Mucosa of descending colon (tissue), 3 donors: ENCODE measurements at regions not wholly inside any gene's neighbourhood (a gene's known extent, or its start where the extent isn't known, plus 50 kb on each side); places are given as distances from the start of the nearest gene placed in this dataset.

ENCODE experiments used
- ATAC-seq: fragments of 200-7000 bp; cut with Tn5 transposase; one replicate; pipeline ENCODE4 v1.9.1; 2020; ENCODE audit warnings: mild to moderate bottlenecking, moderate library complexity
- DNase-seq, 3 donors: peaks; one replicate each; pipeline ENCODE4 v3.0.0-alpha.2; 2020
- H3K36me3 ChIP-seq: fragments of 200-600 bp; one replicate; pipeline ENCODE4 v1.8.0; 2021; ENCODE audit warnings: low read depth, mild to moderate bottlenecking
- H3K4me1 ChIP-seq: fragments of 200-600 bp; one replicate; pipeline ENCODE4 v1.8.0; 2021; ENCODE audit warnings: low read depth, mild to moderate bottlenecking
- H3K4me3 ChIP-seq: fragments of 200-600 bp; one replicate; pipeline ENCODE4 v1.8.0; 2021; ENCODE audit warnings: mild to moderate bottlenecking
- H3K9me3 ChIP-seq: fragments of 200-600 bp; one replicate; pipeline ENCODE4 v1.8.0; 2021; ENCODE audit warnings: mild to moderate bottlenecking
- CTCF ChIP-seq: fragments of 200-600 bp; IDR thresholded peaks from one replicate; pipeline ENCODE4 v1.8.0; 2022; ENCODE audit warnings: antibody characterized with exemption, mild to moderate bottlenecking
- intact Hi-C, 2 donors: fragments of 100-400 bp; cut with DNase I in 1 of 2; cut with micrococcal nuclease in 1 of 2; formaldehyde crosslinking; loops; one replicate each; pipeline versions ENCODE4 v1.11.0 to v1.11.1; 2022; cut with DNase I, micrococcal nuclease
- donor health status: DM: no; HTN: no; CAD: no; lungs with moderate emphysema.
- donor health status: DM: no; HTN: no; CAD: no.
- donor health status: DM: no; HTN: yes; CAD: no.

- H3K4me1 ChIP-seq = no peaks in the 10 kb centered on the region
- ATAC-seq = no peak
- TF ChIP-seq CTCF = no peak
- intact Hi-C loops = no loop called here
- no peaks in the 10 kb centered on the region for H3K9me3 ChIP-seq
- H3K4me3 ChIP-seq = no peak overlapping the region
- no peaks in the 10 kb centered on the region for H3K36me3 ChIP-seq
- DNase-seq = no peak
Measured at GRCh38 chr1:232369451-232370296, 260.3 kb downstream of the SIPA1L2 start.

- Histone ChIP-seq H3K36me3 (no peaks in the 10 kb centered on the region), H3K4me3 (no peak overlapping the region), H3K9me3 (no peaks in the 10 kb centered on the region), H3K4me1 (no peaks in the 10 kb centered on the region)
- ATAC-seq (no peak), DNase-seq (no peak)
- intact Hi-C loops = no loop called here
- no peak for TF ChIP-seq CTCF
Measured at GRCh38 chr1:232368821-232369321, 261.1 kb downstream of the SIPA1L2 start.

- H3K36me3 ChIP-seq = no peaks in the 10 kb centered on the region
- H3K4me1 ChIP-seq = no peaks in the 10 kb centered on the region
- intact Hi-C loops = no loop called here
- ATAC-seq (no peak), DNase-seq (no peak)
- no peaks in the 10 kb centered on the region for H3K9me3 ChIP-seq
- TF ChIP-seq CTCF = no peak
- no peak overlapping the region for H3K4me3 ChIP-seq
Measured at GRCh38 chr1:232367293-232367692, 262.6 kb downstream of the SIPA1L2 start.

- no peak for TF ChIP-seq CTCF
- H3K4me3 ChIP-seq = no peak overlapping the region
- H3K4me1 ChIP-seq = no peaks in the 10 kb centered on the region
- H3K36me3 ChIP-seq = no peaks in the 10 kb centered on the region
- H3K9me3 ChIP-seq = no peaks in the 10 kb centered on the region
- ATAC-seq = peak; percentile 85
- peak in 1 of 3 donors; percentile 41 for DNase-seq
- intact Hi-C loops = no loop called here
Measured at GRCh38 chr1:232364654-232365382, 265.1 kb downstream of the SIPA1L2 start.

GRCh38 chr1:232363008-232363407 is 266.9 kb downstream of the SIPA1L2 start:
- intact Hi-C loops = no loop called here
- Histone ChIP-seq H3K4me1 (no peaks in the 10 kb centered on the region), H3K36me3 (no peaks in the 10 kb centered on the region), H3K4me3 (no peak overlapping the region), H3K9me3 (no peaks in the 10 kb centered on the region)
- no peak for ATAC-seq
- DNase-seq = no peak
- no peak for TF ChIP-seq CTCF
